GM12872 (cell line): ENCODE measurements at regions not wholly inside any gene's neighbourhood (a gene's known extent, or its start where the extent isn't known, plus 50 kb on each side); places are given as distances from the start of the nearest gene placed in this dataset.

Experiments used
- CTCF ChIP-seq: IDR thresholded peaks from 3 replicates; pipeline ENCODE4 v1.5.1; 2011; ENCODE audit warnings: low read depth, mild to moderate bottlenecking, low read length, moderate library complexity; ENCODE audit not compliant: insufficient read depth

- no peak for TF ChIP-seq CTCF
Measured at GRCh38 chr13:37492741-37493514, 105.6 kb downstream of the POSTN start.

GRCh38 chr13:37492075-37492474 lies 106.5 kb downstream of the POSTN start:
- no peak for TF ChIP-seq CTCF

- TF ChIP-seq CTCF, result no peak
Measured at GRCh38 chr13:37491661-37492060, 106.9 kb downstream of the POSTN start.

GRCh38 chr13:37490176-37490779 lies 108.3 kb downstream of the POSTN start:
- TF ChIP-seq CTCF, result no peak

GRCh38 chr13:37488726-37489125 lies 109.8 kb downstream of the POSTN start:
- TF ChIP-seq CTCF, result no peak

- TF ChIP-seq CTCF, result no peak
Measured at GRCh38 chr13:37486171-37486681, 112.3 kb downstream of the POSTN start.

- no peak for TF ChIP-seq CTCF
Measured at GRCh38 chr13:37485756-37486155, 112.8 kb downstream of the POSTN start.
